Testis (tissue), 2 donors: ENCODE measurements at regions not wholly inside any gene's neighbourhood (a gene's known extent, or its start where the extent isn't known, plus 50 kb on each side); places are given as distances from the start of the nearest gene placed in this dataset.

Source experiments
- DNase-seq: peaks from one replicate; pipeline ENCODE4 v3.0.0-alpha.2; 2019
- H3K27ac ChIP-seq, 2 donors: fragments of 200-600 bp; sonication (generic); one replicate each; pipeline ENCODE4 v1.5.1; 2019
- H3K27me3 ChIP-seq: fragments of 200-600 bp; sonication (generic); one replicate; pipeline ENCODE4 v1.5.1; 2019
- H3K36me3 ChIP-seq: fragments of 200-600 bp; sonication (generic); one replicate; pipeline ENCODE4 v1.5.1; 2017; ENCODE audit warnings: low read depth; ENCODE audit errors: missing control alignments
- H3K4me1 ChIP-seq: fragments of 200-600 bp; sonication (generic); one replicate; pipeline ENCODE4 v1.5.1; 2019
- H3K4me3 ChIP-seq, 2 donors: fragments of 200-600 bp; sonication (generic); one replicate each; pipeline ENCODE4 v1.5.1; 2017 to 2019
- H3K9me3 ChIP-seq: fragments of 200-600 bp; sonication (generic); one replicate; pipeline ENCODE4 v1.5.1; 2017
- CTCF ChIP-seq, 3 experiments: fragments of 450-650 bp in 2 of 3; fragments of 200-600 bp in 1 of 3; sonication (generic) in 1 of 3; IDR thresholded peaks; one replicate each; pipeline ENCODE4 v1.5.1; 2016 to 2019; ENCODE audit warnings: antibody characterized with exemption in 3 of 3, mild to moderate bottlenecking in 2 of 3, moderate library complexity in 1 of 3
- POLR2A ChIP-seq: fragments of 450-650 bp; IDR thresholded peaks from one replicate; pipeline ENCODE4 v1.6.1; 2017; ENCODE audit warnings: antibody characterized with exemption, mild to moderate bottlenecking, moderate library complexity
- WGBS, 2 donors: methylation state at CpG; one replicate each; pipeline ENCODE4 v1.1.5; 2018; 5-methylcytosine and 5-hydroxymethylcytosine counted together
- intact Hi-C: fragments of 100-400 bp; cut with DNase I; formaldehyde crosslinking; loops from one replicate; pipeline ENCODE4 v1.15.1; 2023; ENCODE audit warnings: low total_unique reads

GRCh38 chr2:167602122-167602521, 645.3 kb downstream of the STK39 start:
- 94 to 97% methylated on average over 1 of the region's 1 CpG for WGBS, 2 donors
- Histone ChIP-seq H3K27me3 (no peaks in the 10 kb centered on the region), H3K4me3 (no peak overlapping the region), H3K4me1 (no peaks in the 10 kb centered on the region), H3K36me3 (no peaks in the 10 kb centered on the region), H3K9me3 (no peaks in the 10 kb centered on the region), H3K27ac (no peak overlapping the region)
- no peak for DNase-seq
- intact Hi-C loops = no loop called here
- TF ChIP-seq CTCF (IDR thresholded peaks at IDR 0.05) (no peak), POLR2A (no peak)

- Histone ChIP-seq H3K36me3 (no peaks in the 10 kb centered on the region), H3K9me3 (no peaks in the 10 kb centered on the region), H3K4me1 (no peaks in the 10 kb centered on the region), H3K4me3 (no peak overlapping the region), H3K27me3 (no peaks in the 10 kb centered on the region), H3K27ac (no peak overlapping the region)
- WGBS, 2 donors = 84 to 86% methylated on average over 1 of the region's 1 CpG
- intact Hi-C loops = no loop called here
- TF ChIP-seq POLR2A (no peak), CTCF (IDR thresholded peaks at IDR 0.05) (no peak)
- no peak for DNase-seq
Measured at GRCh38 chr2:167599219-167599618, 648.2 kb downstream of the STK39 start.

GRCh38 chr2:167595839-167596471, 651.4 kb downstream of the STK39 start:
- intact Hi-C loops = no loop called here
- no peaks in the 10 kb centered on the region for H3K9me3 ChIP-seq
- no peak overlapping the region for H3K27ac ChIP-seq
- no peaks in the 10 kb centered on the region for H3K36me3 ChIP-seq
- no peaks in the 10 kb centered on the region for H3K27me3 ChIP-seq
- H3K4me1 ChIP-seq = no peaks in the 10 kb centered on the region
- H3K4me3 ChIP-seq = no peak overlapping the region
- no peak for TF ChIP-seq POLR2A
- WGBS, 2 donors = 42 to 51% methylated on average over 3 of the region's 3 CpGs
- no peak for DNase-seq

GRCh38 chr2:167595021-167595420, 652.4 kb downstream of the STK39 start:
- intact Hi-C loops = no loop called here
- H3K27ac ChIP-seq = no peak overlapping the region
- H3K27me3 ChIP-seq = no peaks in the 10 kb centered on the region
- no peak for DNase-seq
- WGBS, 2 donors = 82 to 83% methylated on average over 3 of the region's 3 CpGs
- H3K36me3 ChIP-seq = no peaks in the 10 kb centered on the region
- H3K9me3 ChIP-seq = no peaks in the 10 kb centered on the region
- no peaks in the 10 kb centered on the region for H3K4me1 ChIP-seq
- TF ChIP-seq POLR2A = no peak
- TF ChIP-seq CTCF (IDR thresholded peaks at IDR 0.05) = no peak
- H3K4me3 ChIP-seq = no peak overlapping the region

GRCh38 chr2:167592441-167592840, 655.0 kb downstream of the STK39 start:
- TF ChIP-seq CTCF (IDR thresholded peaks at IDR 0.05) = no peak
- no peak for TF ChIP-seq POLR2A
- H3K4me1 ChIP-seq = no peaks in the 10 kb centered on the region
- no peaks in the 10 kb centered on the region for H3K27me3 ChIP-seq
- DNase-seq = no peak
- H3K27ac ChIP-seq = no peak overlapping the region
- no peak overlapping the region for H3K4me3 ChIP-seq
- H3K9me3 ChIP-seq = no peaks in the 10 kb centered on the region
- no peaks in the 10 kb centered on the region for H3K36me3 ChIP-seq
- intact Hi-C loops = no loop called here
